T47D (cell line): ENCODE measurements at regions not wholly inside any gene's neighbourhood (a gene's known extent, or its start where the extent isn't known, plus 50 kb on each side); places are given as distances from the start of the nearest gene placed in this dataset.

Source experiments
- DNase-seq, 2 experiments: peaks; one replicate each; pipeline versions ENCODE4 v3.0.0 to v3.0.0-alpha.2; 2011 to 2012; ENCODE audit warnings: low read depth in 1 of 2, low spot score in 1 of 2
- JUND ChIP-seq: IDR thresholded peaks from 2 replicates; pipeline ENCODE4 v1.6.1; 2012; ENCODE audit warnings: low read depth
- in situ Hi-C: cut with HindIII; loops from 2 replicates; pipeline ENCODE4 v1.10.0; 2016; ENCODE audit warnings: low sequenced_read_pairs, low pct_unique_long_range_greater_than_20kb

GRCh38 chrX:35680940-35681346 is 117.2 kb upstream of the MAGEB16 start:
- in situ Hi-C loops = no loop called here
- no peak for DNase-seq
- TF ChIP-seq JUND = no peak

- in situ Hi-C loops = no loop called here
- TF ChIP-seq JUND = no peak
- DNase-seq = no peak
Measured at GRCh38 chrX:35682476-35682875, 115.7 kb upstream of the MAGEB16 start.

- DNase-seq = no peak
- no peak for TF ChIP-seq JUND
- in situ Hi-C loops = no loop called here
Measured at GRCh38 chrX:35696760-35697234, 101.3 kb upstream of the MAGEB16 start.

GRCh38 chrX:35699642-35700041 is 98.5 kb upstream of the MAGEB16 start:
- DNase-seq = no peak
- in situ Hi-C loops = no loop called here
- TF ChIP-seq JUND = no peak

GRCh38 chrX:35700121-35700520 is 98.0 kb upstream of the MAGEB16 start:
- no peak for TF ChIP-seq JUND
- no peak for DNase-seq
- in situ Hi-C loops = no loop called here

GRCh38 chrX:35711281-35711680 is 86.9 kb upstream of the MAGEB16 start:
- in situ Hi-C loops = no loop called here
- TF ChIP-seq JUND = no peak
- no peak for DNase-seq

GRCh38 chrX:35722128-35722527 is 76.0 kb upstream of the MAGEB16 start:
- no peak for TF ChIP-seq JUND
- DNase-seq = no peak
- in situ Hi-C loops = no loop called here

- in situ Hi-C loops = no loop called here
- no peak for TF ChIP-seq JUND
- peak in 1 of 2 experiments; percentile 46 for DNase-seq
Measured at GRCh38 chrX:35726176-35726575, 72.0 kb upstream of the MAGEB16 start.

GRCh38 chrX:35728481-35728880 is 69.7 kb upstream of the MAGEB16 start:
- DNase-seq = no peak
- in situ Hi-C loops = no loop called here
- no peak for TF ChIP-seq JUND

- in situ Hi-C loops = no loop called here
- no peak for TF ChIP-seq JUND
- no peak for DNase-seq
Measured at GRCh38 chrX:35733879-35734278, 64.3 kb upstream of the MAGEB16 start.

GRCh38 chrX:35741142-35741541 is 57.0 kb upstream of the MAGEB16 start:
- no peak for TF ChIP-seq JUND
- in situ Hi-C loops = no loop called here
- no peak for DNase-seq

- no peak for DNase-seq
- in situ Hi-C loops = no loop called here
- TF ChIP-seq JUND = no peak
Measured at GRCh38 chrX:35743331-35743730, 54.8 kb upstream of the MAGEB16 start.
